Keratinocyte (primary cell): ENCODE measurements at regions not wholly inside any gene's neighbourhood (a gene's known extent, or its start where the extent isn't known, plus 50 kb on each side); places are given as distances from the start of the nearest gene placed in this dataset.

ENCODE experiments used
- CTCF ChIP-seq, 3 experiments: IDR thresholded peaks in 1 of 3; conservative IDR thresholded peaks in 1 of 3; optimal IDR thresholded peaks in 1 of 3; 2 replicates in 2 of 3; 3 replicates in 1 of 3; pipeline versions ENCODE3 to v1.5.1; 2011; ENCODE audit warnings: low read length in 3 of 3, mild to moderate bottlenecking in 3 of 3, moderate library complexity in 2 of 3, control low read depth in 1 of 3, inconsistent platforms in 1 of 3; ENCODE audit not compliant: insufficient read depth in 2 of 3; ENCODE audit errors: extremely low read depth in 1 of 3
- EZH2 ChIP-seq: IDR thresholded peaks from one replicate; pipeline ENCODE4 v1.6.1; 2012; ENCODE audit warnings: inconsistent platforms, mild to moderate bottlenecking, low read length, moderate library complexity

- TF ChIP-seq CTCF (optimal IDR thresholded peaks at IDR 0.05 in 1 of 3, IDR thresholded peaks at IDR 0.05 in 1 of 3, conservative IDR thresholded peaks at IDR 0.05 in 1 of 3; ENCODE audit: extremely low read depth in 1 of 3, insufficient read depth in 2 of 3, low read length in 3 of 3) (no peak), EZH2 (no peak)
Observed at GRCh38 chr12:127861406-127861805, 405.6 kb upstream of the TMEM132C start.
